HG03025 (cell line): ENCODE measurements at regions not wholly inside any gene's neighbourhood (a gene's known extent, or its start where the extent isn't known, plus 50 kb on each side); places are given as distances from the start of the nearest gene placed in this dataset.

Experiments
- ATAC-seq: cut with Tn5 transposase; IDR thresholded peaks from one replicate; pipeline ENCODE4 v1.9.1; 2021; ENCODE audit warnings: mild to moderate bottlenecking, moderate library complexity; ENCODE audit not compliant: unreplicated experiment, low FRiP score

DNA sequence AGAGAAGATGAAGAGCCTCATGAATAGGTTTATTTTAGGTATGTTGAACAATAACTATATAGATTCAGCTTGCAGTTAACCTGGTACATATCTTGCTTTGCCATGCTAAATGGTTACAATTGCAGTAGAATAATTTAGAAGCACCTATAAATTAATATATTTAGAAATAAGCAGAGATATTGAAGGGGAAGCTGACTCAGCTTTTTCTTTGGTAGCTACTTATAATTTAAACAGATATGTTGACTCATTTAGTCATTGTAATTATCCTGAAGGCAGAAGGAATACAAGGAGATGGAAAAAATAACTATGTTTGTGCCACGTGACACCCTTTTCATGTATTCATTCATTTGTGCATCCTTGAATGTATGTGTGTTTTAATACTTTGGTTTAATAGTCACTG, 755.5 kb downstream of the SUCLG1 start:
- ATAC-seq: no peak

- ATAC-seq: no peak
These were observed 762.2 kb downstream of the SUCLG1 start for GRCh38 chr2:83696838-83697237.

GRCh38 chr2:83695530-83695929, 763.5 kb downstream of the SUCLG1 start:
- ATAC-seq: no peak

GRCh38 chr2:83695037-83695436, 764.0 kb downstream of the SUCLG1 start:
- ATAC-seq: no peak

DNA sequence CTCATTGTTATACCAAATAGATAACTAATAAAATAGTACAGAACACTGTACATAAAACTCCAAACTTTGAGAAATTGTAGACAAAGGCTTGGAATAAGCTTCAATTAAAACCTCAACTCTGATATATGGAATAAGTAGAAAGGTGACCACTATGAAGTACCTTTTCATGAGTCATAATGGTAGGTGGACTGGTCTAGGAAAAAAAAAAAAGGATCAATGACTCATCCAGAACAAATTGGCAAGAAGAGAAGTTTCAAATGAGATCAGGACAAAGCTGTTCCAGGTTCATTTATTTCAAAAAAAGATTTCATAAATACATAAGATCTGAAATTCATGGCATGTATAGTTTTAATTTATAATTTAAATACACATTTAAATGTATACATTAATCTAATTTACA, 769.7 kb downstream of the SUCLG1 start:
- ATAC-seq: no peak

- ATAC-seq: no peak
These were observed 772.2 kb downstream of the SUCLG1 start for GRCh38 chr2:83686863-83687262.

DNA sequence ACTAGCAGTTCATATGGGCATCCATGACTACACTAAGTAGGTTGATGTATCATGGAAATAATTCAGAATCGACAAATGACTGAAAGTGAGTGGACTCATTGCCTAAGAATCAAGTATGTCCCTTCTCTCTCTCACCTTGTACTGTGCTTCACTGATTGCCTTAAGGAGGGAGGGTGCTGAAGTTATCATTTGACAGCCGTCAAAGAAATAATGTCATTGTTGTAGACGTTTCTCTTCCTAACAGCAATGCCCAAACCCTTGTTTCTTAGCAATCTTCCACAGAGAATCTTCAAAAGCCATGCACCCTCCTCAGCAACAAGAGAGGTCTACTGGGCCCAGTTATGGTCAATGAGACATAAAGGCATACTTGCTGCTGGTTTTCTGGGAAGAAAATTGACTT, 785.0 kb downstream of the SUCLG1 start:
- ATAC-seq: no peak

GRCh38 chr2:83665894-83666293, 793.2 kb downstream of the SUCLG1 start:
- no peak for ATAC-seq

GRCh38 chr2:83665154-83665553, 793.9 kb downstream of the SUCLG1 start:
- no peak for ATAC-seq

DNA sequence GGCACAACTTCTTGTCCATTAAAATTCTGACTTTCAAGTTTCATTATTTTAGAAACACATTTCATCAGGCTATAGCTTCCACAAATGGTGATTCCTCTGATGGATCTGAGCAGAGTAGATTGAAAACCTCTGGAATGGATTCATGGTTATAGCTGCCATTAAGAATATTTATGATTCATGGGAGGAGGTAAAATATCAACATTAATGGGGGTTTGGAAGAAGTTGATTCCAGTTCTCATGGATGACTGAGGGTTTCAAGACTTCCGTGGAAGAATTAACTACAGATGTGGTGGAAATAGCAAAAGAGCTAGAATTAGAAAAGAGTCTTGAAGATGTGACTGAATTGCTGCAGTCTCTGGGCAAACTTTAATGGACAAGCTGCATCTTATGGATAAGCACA, 797.4 kb downstream of the SUCLG1 start:
- no peak for ATAC-seq

- ATAC-seq: no peak
These were observed 804.9 kb downstream of the SUCLG1 start for GRCh38 chr2:83654091-83654611.

- ATAC-seq: no peak
These were observed 808.2 kb downstream of the SUCLG1 start for GRCh38 chr2:83650898-83651297.

DNA sequence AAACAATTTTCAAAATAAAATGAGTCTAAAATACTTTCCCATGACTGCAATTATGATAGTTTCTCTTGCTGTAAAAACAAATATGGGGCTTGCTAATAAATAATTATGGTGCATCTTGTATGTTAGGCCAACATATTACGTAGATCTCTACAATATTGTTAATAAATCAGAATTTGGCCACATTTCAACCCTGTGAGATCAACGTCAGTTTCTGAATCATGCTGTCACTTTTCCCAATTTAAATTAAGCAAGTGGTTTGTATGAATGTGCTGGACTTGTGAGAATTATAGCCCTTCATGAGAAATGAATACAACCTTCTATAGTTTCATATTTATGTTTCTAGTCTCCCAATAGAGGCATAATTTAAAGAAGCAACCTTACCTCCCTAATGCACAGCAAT, 808.9 kb downstream of the SUCLG1 start:
- ATAC-seq: no peak

DNA sequence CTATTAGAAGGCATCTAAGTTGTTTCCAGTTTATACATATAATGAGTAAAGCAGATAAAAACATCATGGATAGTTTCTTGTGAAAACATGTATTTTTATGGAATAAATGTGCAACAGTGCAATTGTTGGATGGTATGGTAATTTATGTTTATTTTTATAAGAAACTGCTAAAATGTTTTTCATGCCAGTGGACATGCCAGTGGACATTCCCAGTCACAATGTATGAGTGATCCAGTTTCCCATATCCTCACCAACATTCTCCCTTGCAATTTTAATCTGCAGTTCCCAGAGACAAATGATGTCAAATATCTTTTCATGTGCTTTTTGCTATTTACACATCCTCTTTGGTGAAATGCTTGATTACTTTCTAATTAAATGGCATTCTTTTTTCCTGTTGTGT, 818.6 kb downstream of the SUCLG1 start:
- ATAC-seq: no peak

DNA sequence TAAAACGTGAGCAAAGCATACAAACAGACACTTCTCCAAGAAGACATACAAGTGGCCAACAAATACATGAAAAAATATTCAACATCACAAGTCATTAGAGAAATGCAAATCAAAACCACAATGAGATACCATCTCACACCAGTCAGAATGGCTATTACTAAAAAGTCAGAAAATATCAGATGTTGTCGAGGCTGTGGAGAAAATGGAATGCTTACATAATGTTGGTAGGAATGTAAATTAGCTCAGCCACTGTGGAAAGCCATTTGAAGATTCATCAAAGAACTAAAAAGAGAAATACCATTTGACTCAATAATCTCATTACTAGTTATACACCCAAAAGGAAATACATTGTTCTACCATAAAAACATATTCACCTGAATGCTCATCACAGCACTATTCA, 825.7 kb downstream of the SUCLG1 start:
- ATAC-seq: no peak

DNA sequence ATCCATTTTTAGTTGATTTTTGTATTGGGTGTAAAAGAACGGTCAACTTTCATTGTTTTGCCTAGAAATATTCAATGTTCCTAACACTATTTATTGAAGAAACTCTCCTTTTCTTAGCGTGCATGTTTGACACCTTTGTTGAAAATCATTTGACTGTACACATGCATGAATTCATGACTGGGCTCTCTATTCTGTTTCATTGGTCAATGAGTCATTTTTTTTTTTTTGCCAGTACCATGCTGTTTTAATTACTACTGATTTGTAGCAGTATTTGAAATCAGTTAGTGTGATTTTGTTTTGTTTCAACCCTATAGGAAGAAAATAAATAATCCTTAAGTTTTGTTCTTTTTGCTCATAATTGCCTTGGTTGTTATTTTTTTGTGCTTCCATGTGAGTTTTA, 828.7 kb downstream of the SUCLG1 start:
- no peak for ATAC-seq

DNA sequence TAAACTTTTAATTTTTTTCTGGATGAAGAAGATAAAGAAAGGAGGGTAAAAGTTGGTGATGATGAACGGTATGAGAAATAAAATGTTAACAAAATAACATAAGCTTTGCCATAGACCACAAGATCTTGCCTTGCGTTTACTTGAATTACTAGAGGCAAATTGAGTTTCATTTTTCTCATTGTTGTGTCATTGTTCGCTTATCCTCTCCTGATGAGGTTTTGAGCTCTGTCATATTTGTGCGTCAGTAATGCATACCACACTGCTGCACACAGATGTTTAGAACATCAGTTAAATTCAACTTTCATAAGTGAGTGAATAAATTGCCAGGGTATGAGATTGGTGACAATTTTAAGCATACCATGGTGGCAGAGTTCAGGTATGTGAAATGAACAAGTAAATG, 843.6 kb downstream of the SUCLG1 start:
- no peak for ATAC-seq

DNA sequence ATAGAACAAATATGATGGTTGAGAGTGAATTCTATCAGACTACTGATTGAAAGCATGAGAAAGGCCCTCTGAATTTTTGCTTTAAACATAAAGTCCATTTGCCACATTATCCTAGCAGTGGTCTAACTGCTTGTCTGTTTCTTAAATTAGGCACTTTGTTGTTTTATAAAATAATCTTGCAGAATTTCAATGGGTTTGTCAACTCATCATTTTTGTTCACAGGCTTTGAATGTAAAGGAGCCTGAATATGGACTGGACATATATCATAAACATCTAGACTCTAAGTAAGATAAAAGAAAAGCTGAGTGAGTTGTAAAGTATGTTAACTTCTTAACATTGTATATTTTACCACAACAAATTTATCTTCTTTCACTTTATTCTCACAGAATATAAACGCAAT, 845.9 kb downstream of the SUCLG1 start:
- no peak for ATAC-seq

DNA sequence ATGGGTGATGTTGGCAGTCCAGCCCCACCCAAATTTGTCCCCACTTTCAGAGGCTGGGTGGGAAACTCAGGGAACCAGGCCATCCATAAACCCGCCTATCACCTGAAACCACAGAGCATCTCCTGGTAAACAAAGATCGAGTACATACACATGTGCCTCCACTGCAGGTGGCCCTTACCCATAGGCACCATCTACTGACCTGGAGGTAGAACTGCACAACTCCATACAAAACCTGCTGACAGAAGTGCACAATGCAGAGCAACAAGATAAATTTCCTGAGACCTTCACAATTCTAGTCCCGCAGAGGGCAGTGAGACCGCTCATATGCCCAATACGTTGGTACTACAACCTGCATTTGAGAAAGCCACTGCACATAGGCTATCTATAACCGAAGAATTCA, 856.3 kb downstream of the SUCLG1 start:
- ATAC-seq: no peak

DNA sequence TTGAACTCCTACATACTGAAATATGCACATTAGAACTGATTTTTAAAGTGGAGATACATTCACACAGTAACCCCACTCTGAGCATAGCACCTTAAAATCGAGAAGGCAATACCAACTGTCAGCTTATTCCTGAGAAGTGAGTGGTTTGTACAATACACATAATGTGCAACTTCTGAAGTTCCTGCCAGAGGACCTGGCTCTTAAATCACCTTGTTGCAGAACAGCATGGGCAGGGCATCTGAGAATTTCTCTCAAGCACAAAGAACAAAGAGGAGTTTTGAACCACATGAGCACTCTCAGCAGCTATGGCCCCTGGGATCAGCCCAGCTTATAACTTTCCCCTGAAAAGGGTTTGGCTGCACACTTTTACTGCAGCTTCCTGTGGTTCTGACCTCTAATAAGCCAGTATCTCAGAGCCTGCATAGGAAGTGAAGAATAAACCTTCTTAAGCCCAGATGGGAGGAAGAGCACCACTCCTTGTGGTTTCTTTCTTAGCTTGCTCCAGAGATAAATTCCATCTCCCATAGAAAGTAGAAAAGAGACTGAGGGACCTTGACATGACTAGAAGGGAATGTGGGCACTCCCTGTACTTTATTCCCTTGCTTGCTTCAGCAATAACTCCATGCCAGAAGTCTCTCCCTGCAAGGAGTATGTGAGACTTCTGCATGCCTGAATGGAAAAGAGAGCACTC, 862.3 kb downstream of the SUCLG1 start:
- no peak for ATAC-seq

- no peak for ATAC-seq
These were observed 863.2 kb downstream of the SUCLG1 start for GRCh38 chr2:83595926-83596325.

- ATAC-seq: no peak
These were observed 863.9 kb downstream of the SUCLG1 start for GRCh38 chr2:83595121-83595690.
